ENCODE measurements at regions not wholly inside any gene's neighbourhood (a gene's known extent, or its start where the extent isn't known, plus 50 kb on each side); places are given as distances from the start of the nearest gene placed in this dataset.

- DNase-seq (ENCODE audit: low read depth) = no peak
- H3K4me3 ChIP-seq (ENCODE audit: control insufficient read depth, low read depth, low read length) = no peak overlapping the region
- TF ChIP-seq, protein P1, sequence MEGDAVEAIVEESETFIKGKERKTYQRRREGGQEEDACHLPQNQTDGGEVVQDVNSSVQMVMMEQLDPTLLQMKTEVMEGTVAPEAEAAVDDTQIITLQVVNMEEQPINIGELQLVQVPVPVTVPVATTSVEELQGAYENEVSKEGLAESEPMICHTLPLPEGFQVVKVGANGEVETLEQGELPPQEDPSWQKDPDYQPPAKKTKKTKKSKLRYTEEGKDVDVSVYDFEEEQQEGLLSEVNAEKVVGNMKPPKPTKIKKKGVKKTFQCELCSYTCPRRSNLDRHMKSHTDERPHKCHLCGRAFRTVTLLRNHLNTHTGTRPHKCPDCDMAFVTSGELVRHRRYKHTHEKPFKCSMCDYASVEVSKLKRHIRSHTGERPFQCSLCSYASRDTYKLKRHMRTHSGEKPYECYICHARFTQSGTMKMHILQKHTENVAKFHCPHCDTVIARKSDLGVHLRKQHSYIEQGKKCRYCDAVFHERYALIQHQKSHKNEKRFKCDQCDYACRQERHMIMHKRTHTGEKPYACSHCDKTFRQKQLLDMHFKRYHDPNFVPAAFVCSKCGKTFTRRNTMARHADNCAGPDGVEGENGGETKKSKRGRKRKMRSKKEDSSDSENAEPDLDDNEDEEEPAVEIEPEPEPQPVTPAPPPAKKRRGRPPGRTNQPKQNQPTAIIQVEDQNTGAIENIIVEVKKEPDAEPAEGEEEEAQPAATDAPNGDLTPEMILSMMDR (IDR thresholded peaks at IDR 0.05; ENCODE audit: control insufficient read depth, insufficient read depth, low read depth, low read length, missing control alignments) = no peak
Observed at GRCh38 chr4:179586460-179586859, 2144.2 kb upstream of the AGA start.

- DNase-seq (ENCODE audit: low read depth) = no peak
- H3K4me3 ChIP-seq (ENCODE audit: control insufficient read depth, low read depth, low read length) = no peak overlapping the region
- TF ChIP-seq, protein P1 (IDR thresholded peaks at IDR 0.05; ENCODE audit: control insufficient read depth, insufficient read depth, low read depth, low read length, missing control alignments) = no peak
Observed at GRCh38 chr4:179595671-179596410, 2153.6 kb upstream of the AGA start.

DNA sequence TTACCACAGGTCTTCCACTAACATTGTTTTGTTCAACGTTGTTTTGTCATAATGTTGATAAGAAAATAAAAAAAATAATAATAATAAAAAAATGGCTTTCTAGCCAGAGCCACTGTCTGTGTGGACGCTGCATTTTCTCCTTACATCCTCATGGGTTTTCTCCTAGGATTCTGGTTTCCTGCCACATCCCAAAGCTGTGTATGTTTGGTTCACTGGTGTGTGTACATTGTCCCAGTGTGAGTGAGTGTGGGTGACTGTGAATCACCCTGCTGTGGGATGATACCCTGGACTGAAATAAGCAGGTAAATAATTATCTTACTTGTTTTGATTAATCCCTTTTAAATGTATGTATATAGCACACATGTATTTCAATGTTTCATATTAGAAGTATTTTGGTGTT, 2154.4 kb upstream of the AGA start:
- TF ChIP-seq, protein P1 (IDR thresholded peaks at IDR 0.05; ENCODE audit: control insufficient read depth, insufficient read depth, low read depth, low read length, missing control alignments) = no peak
- H3K4me3 ChIP-seq (ENCODE audit: control insufficient read depth, low read depth, low read length) = no peak overlapping the region
- DNase-seq (ENCODE audit: low read depth) = no peak

DNA sequence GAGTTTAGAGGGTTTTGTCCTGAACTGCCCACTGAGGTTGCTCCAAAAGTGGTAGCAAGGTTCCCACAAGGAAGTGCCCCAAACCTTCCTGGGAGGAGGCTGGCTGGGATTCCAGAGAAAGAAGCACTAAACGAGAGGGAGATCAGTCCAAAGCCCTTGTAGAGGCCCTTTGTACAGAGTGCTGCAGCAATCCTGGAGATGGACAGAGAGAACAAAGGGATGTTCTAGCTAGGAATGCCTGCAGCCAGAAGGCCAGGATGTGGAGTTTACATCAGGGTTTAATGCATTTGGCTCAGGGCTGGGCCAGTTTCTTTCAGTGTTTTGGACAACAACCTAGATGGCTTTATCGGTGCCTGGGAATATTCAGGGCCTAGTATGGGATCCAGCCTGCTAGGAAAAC, 2155.1 kb upstream of the AGA start:
- H3K4me3 ChIP-seq (ENCODE audit: control insufficient read depth, low read depth, low read length) = no peak overlapping the region
- DNase-seq (ENCODE audit: low read depth) = no peak
- TF ChIP-seq, protein P1 (IDR thresholded peaks at IDR 0.05; ENCODE audit: control insufficient read depth, insufficient read depth, low read depth, low read length, missing control alignments) = no peak

DNA sequence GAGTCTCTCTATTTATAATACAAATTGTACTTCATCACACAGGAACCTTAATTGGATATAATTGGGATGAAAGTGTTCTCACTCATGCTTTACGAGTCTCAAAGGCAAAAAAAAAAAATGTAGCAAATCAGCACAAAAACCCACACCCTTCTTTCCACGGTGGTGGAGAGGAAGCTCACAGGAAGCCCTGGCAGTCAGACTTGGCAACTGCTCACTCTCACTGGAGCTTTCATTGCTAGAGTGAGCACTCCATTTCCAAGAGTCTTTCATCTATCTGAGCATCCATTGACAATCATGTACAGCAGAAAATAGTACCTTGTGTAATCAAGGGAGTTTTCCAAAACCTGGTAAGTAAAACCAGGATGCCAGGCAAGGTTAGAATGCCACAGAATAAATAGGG, 2159.4 kb upstream of the AGA start:
- TF ChIP-seq, protein P1 (IDR thresholded peaks at IDR 0.05; ENCODE audit: control insufficient read depth, insufficient read depth, low read depth, low read length, missing control alignments) = no peak

DNA sequence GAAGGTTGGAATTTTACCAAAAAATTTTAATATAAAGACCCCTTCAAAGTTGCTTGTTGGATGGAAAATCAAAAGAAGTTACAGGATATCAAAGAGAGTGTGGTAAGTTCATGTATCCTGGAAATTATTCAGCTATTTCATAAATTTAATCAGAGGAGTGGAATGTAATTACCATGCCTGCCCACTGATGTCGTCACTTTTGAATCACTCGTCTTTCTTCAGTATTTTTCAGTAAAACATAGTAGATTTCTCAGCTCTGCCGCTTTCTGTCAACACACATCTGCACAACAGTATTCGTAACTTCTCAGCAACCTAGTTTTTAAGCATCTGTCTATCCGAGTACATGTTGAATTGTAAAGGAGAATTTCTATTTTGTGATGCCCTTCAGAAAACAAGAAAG, 2163.0 kb upstream of the AGA start:
- no peak for DNase-seq (ENCODE audit: low read depth)
- H3K4me3 ChIP-seq (ENCODE audit: control insufficient read depth, low read depth, low read length) = no peak overlapping the region
- TF ChIP-seq, protein P1 (IDR thresholded peaks at IDR 0.05; ENCODE audit: control insufficient read depth, insufficient read depth, low read depth, low read length, missing control alignments) = no peak

More for the DNA sequence above, 2159.4 kb upstream of the AGA start:
- no peak overlapping the region for H3K4me3 ChIP-seq (ENCODE audit: control insufficient read depth, low read depth, low read length)
- no peak for DNase-seq (ENCODE audit: low read depth)

All from AG09309 (cell line).